ENCODE measurements at regions not wholly inside any gene's neighbourhood (a gene's known extent, or its start where the extent isn't known, plus 50 kb on each side); places are given as distances from the start of the nearest gene placed in this dataset.

DNA sequence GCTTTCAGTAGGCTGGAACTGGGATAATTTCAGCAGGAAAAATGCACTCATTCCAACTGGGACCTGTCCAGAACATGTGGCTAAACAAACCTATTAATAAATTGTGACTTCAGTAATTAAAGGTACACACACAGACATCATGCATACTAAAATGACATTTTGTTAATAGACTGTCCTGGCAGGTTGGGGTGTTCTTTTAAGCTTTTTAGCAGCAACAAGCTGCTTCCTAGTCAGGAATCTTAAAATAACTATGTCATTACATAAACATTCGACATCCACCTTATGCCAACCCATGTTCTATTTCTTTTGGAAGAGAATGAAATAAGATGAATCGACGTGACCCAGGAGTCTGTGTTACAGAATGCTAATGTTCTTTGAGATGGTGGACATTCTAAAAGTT is 435.7 kb downstream of the TXNL1 start:
- TF ChIP-seq, protein P1, sequence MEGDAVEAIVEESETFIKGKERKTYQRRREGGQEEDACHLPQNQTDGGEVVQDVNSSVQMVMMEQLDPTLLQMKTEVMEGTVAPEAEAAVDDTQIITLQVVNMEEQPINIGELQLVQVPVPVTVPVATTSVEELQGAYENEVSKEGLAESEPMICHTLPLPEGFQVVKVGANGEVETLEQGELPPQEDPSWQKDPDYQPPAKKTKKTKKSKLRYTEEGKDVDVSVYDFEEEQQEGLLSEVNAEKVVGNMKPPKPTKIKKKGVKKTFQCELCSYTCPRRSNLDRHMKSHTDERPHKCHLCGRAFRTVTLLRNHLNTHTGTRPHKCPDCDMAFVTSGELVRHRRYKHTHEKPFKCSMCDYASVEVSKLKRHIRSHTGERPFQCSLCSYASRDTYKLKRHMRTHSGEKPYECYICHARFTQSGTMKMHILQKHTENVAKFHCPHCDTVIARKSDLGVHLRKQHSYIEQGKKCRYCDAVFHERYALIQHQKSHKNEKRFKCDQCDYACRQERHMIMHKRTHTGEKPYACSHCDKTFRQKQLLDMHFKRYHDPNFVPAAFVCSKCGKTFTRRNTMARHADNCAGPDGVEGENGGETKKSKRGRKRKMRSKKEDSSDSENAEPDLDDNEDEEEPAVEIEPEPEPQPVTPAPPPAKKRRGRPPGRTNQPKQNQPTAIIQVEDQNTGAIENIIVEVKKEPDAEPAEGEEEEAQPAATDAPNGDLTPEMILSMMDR (IDR thresholded peaks at IDR 0.05) = no peak
- no peak for TF ChIP-seq POLR2AphosphoS5 (IDR thresholded peaks at IDR 0.05)
- no peak for TF ChIP-seq POLR2A (IDR thresholded peaks at IDR 0.05)
- no peak for TF ChIP-seq EP300 (IDR thresholded peaks at IDR 0.05)

Measured in sigmoid colon (tissue), 4 donors.